ENCODE measurements at regions not wholly inside any gene's neighbourhood (a gene's known extent, or its start where the extent isn't known, plus 50 kb on each side); places are given as distances from the start of the nearest gene placed in this dataset.

DNA sequence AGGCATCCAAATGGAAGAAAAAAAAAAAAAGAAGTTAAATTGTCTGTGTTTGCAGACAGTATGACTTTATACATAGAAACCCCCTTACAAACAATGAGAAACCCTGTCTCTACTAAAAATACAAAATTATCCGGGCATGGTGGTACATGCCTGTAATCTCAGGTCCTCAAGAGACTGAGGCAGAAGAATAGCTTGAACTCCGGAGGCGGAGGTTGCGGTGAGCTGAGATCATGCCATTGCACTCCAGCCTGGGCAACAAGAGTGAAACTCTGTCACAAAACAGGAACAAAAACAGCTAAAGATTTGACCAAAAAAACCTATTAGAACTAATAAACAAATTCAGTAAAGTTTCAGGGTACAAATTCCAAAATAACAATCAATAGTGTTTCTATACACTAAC, 385.8 kb upstream of the GRM3 start:
- TF ChIP-seq SMC3 (conservative IDR thresholded peaks at IDR 0.05; ENCODE audit: poor library complexity) (no peak), EZH2 (IDR thresholded peaks at IDR 0.05; ENCODE audit: borderline replicate concordance, insufficient read depth, low read length, poor library complexity, severe bottlenecking) (no peak), MXI1 (conservative IDR thresholded peaks at IDR 0.05; ENCODE audit: poor library complexity, severe bottlenecking) (no peak), POLR2AphosphoS5 (IDR thresholded peaks at IDR 0.05) (no peak)
- Histone ChIP-seq H3K4me2 (ENCODE audit: low read length) (no peak overlapping the region), H3K4me3 (ENCODE audit: low read length) (no peak overlapping the region), H3K27me3 (ENCODE audit: insufficient read depth, low read depth, low read length) (no peaks in the 10 kb centered on the region), H3K79me2 (replicated peaks; ENCODE audit: insufficient read depth, low read length) (no peaks in the 10 kb centered on the region), H3K36me3 (ENCODE audit: insufficient read depth, low read length) (no peaks in the 10 kb centered on the region), H4K20me1 (ENCODE audit: insufficient read depth) (no peaks in the 10 kb centered on the region), H3K27ac (ENCODE audit: low read length) (no peak overlapping the region), H3K9me2 (ENCODE audit: insufficient read depth, low read length) (no peaks in the 10 kb centered on the region), H3K9ac (ENCODE audit: low read length) (no peak overlapping the region), H3F3A (ENCODE audit: insufficient read depth, low read length, poor library complexity, severe bottlenecking) (no peaks in the 10 kb centered on the region), H3K9me3 (ENCODE audit: low read length) (no peaks in the 10 kb centered on the region), H2AFZ (ENCODE audit: low read depth, low read length) (no peak overlapping the region)

DNA sequence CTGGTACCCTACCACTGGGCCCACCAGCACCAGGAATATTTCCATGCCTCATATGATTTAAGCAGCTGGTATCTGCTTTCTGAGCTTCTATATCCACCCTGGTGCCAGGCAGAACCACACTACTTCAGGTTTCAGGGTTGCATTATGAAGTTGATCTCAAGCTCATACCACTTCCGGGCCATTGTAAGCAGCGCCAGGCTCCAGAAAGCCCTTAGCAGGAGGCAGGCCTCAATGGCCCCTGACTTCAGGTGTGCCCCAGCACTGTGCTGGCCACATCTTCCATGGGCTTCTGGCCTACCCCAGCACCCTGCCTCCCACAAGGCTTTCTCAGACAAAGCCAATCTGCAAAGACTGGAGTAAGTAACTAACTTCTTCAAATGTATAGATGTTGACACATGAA, 391.3 kb upstream of the GRM3 start:
- no peak overlapping the region for H3K27ac ChIP-seq (ENCODE audit: low read length)
- H2AFZ ChIP-seq (ENCODE audit: low read depth, low read length): no peak overlapping the region
- no peaks in the 10 kb centered on the region for H3K36me3 ChIP-seq (ENCODE audit: insufficient read depth, low read length)
- H4K20me1 ChIP-seq (ENCODE audit: insufficient read depth): no peaks in the 10 kb centered on the region
- no peaks in the 10 kb centered on the region for H3K79me2 ChIP-seq (replicated peaks; ENCODE audit: insufficient read depth, low read length)
- H3K9me3 ChIP-seq (ENCODE audit: low read length): peaks cover 4% of the 10 kb centered on the region
- no peak overlapping the region for H3K9ac ChIP-seq (ENCODE audit: low read length)
- TF ChIP-seq, protein P1, sequence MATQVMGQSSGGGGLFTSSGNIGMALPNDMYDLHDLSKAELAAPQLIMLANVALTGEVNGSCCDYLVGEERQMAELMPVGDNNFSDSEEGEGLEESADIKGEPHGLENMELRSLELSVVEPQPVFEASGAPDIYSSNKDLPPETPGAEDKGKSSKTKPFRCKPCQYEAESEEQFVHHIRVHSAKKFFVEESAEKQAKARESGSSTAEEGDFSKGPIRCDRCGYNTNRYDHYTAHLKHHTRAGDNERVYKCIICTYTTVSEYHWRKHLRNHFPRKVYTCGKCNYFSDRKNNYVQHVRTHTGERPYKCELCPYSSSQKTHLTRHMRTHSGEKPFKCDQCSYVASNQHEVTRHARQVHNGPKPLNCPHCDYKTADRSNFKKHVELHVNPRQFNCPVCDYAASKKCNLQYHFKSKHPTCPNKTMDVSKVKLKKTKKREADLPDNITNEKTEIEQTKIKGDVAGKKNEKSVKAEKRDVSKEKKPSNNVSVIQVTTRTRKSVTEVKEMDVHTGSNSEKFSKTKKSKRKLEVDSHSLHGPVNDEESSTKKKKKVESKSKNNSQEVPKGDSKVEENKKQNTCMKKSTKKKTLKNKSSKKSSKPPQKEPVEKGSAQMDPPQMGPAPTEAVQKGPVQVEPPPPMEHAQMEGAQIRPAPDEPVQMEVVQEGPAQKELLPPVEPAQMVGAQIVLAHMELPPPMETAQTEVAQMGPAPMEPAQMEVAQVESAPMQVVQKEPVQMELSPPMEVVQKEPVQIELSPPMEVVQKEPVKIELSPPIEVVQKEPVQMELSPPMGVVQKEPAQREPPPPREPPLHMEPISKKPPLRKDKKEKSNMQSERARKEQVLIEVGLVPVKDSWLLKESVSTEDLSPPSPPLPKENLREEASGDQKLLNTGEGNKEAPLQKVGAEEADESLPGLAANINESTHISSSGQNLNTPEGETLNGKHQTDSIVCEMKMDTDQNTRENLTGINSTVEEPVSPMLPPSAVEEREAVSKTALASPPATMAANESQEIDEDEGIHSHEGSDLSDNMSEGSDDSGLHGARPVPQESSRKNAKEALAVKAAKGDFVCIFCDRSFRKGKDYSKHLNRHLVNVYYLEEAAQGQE (IDR thresholded peaks at IDR 0.05; ENCODE audit: borderline replicate concordance): no peak
- no peak for TF ChIP-seq TAF1 (IDR thresholded peaks at IDR 0.05; ENCODE audit: low read depth)
- TF ChIP-seq, protein P2, sequence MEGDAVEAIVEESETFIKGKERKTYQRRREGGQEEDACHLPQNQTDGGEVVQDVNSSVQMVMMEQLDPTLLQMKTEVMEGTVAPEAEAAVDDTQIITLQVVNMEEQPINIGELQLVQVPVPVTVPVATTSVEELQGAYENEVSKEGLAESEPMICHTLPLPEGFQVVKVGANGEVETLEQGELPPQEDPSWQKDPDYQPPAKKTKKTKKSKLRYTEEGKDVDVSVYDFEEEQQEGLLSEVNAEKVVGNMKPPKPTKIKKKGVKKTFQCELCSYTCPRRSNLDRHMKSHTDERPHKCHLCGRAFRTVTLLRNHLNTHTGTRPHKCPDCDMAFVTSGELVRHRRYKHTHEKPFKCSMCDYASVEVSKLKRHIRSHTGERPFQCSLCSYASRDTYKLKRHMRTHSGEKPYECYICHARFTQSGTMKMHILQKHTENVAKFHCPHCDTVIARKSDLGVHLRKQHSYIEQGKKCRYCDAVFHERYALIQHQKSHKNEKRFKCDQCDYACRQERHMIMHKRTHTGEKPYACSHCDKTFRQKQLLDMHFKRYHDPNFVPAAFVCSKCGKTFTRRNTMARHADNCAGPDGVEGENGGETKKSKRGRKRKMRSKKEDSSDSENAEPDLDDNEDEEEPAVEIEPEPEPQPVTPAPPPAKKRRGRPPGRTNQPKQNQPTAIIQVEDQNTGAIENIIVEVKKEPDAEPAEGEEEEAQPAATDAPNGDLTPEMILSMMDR (IDR thresholded peaks at IDR 0.05; ENCODE audit: poor library complexity, severe bottlenecking): no peak
- TF ChIP-seq MXI1 (conservative IDR thresholded peaks at IDR 0.05; ENCODE audit: poor library complexity, severe bottlenecking): no peak
- TF ChIP-seq EP300 (conservative IDR thresholded peaks at IDR 0.05; ENCODE audit: poor library complexity, severe bottlenecking): no peak
- no peak for TF ChIP-seq SMC3 (conservative IDR thresholded peaks at IDR 0.05; ENCODE audit: poor library complexity)
- no peak for TF ChIP-seq EZH2 (IDR thresholded peaks at IDR 0.05; ENCODE audit: borderline replicate concordance, insufficient read depth, low read length, poor library complexity, severe bottlenecking)
- H3K4me2 ChIP-seq (ENCODE audit: low read length): no peak overlapping the region
- no peaks in the 10 kb centered on the region for H3K9me2 ChIP-seq (ENCODE audit: insufficient read depth, low read length)
- no peaks in the 10 kb centered on the region for H3F3A ChIP-seq (ENCODE audit: insufficient read depth, low read length, poor library complexity, severe bottlenecking)
- H3K4me3 ChIP-seq (ENCODE audit: low read length): no peak overlapping the region
- no peaks in the 10 kb centered on the region for H3K27me3 ChIP-seq (ENCODE audit: insufficient read depth, low read depth, low read length)

DNA sequence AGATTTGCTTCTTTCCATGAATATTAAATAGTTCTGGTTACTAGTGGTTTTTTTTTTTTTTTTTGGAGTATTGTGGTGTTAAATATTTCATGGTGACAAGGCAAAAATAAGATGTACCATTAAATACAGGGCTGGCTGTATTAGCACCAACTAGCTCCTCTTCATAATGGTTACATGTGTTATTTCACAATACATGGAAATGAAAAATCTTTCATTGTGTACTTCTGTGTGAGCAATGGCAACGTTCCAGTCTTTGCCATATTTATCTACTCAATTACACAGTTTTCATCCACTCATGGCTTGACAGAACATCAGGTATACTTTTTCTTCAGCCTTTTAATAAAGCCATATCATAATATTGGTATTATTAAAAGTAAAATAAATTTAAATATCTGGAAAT, 394.7 kb upstream of the GRM3 start:
- Histone ChIP-seq H3K79me2 (replicated peaks; ENCODE audit: insufficient read depth, low read length) (no peaks in the 10 kb centered on the region), H3K4me3 (ENCODE audit: low read length) (no peak overlapping the region), H4K20me1 (ENCODE audit: insufficient read depth) (no peaks in the 10 kb centered on the region), H3K9ac (ENCODE audit: low read length) (no peak overlapping the region), H3K9me2 (ENCODE audit: insufficient read depth, low read length) (no peaks in the 10 kb centered on the region), H3K27ac (ENCODE audit: low read length) (no peak overlapping the region), H3K9me3 (ENCODE audit: low read length) (peaks cover 4% of the 10 kb centered on the region), H3K4me2 (ENCODE audit: low read length) (no peak overlapping the region), H3F3A (ENCODE audit: insufficient read depth, low read length, poor library complexity, severe bottlenecking) (no peaks in the 10 kb centered on the region), H3K27me3 (ENCODE audit: insufficient read depth, low read depth, low read length) (no peaks in the 10 kb centered on the region), H2AFZ (ENCODE audit: low read depth, low read length) (no peak overlapping the region), H3K36me3 (ENCODE audit: insufficient read depth, low read length) (no peaks in the 10 kb centered on the region)
- no peak for TF ChIP-seq EP300 (conservative IDR thresholded peaks at IDR 0.05; ENCODE audit: poor library complexity, severe bottlenecking)
- no peak for TF ChIP-seq POLR2AphosphoS5 (IDR thresholded peaks at IDR 0.05)
- no peak for TF ChIP-seq EZH2 (IDR thresholded peaks at IDR 0.05; ENCODE audit: borderline replicate concordance, insufficient read depth, low read length, poor library complexity, severe bottlenecking)
- TF ChIP-seq, protein P2 (IDR thresholded peaks at IDR 0.05; ENCODE audit: poor library complexity, severe bottlenecking): no peak
- TF ChIP-seq MXI1 (conservative IDR thresholded peaks at IDR 0.05; ENCODE audit: poor library complexity, severe bottlenecking): no peak
- TF ChIP-seq RAD21 (conservative IDR thresholded peaks at IDR 0.05): no peak
- TF ChIP-seq TAF1 (IDR thresholded peaks at IDR 0.05; ENCODE audit: low read depth): no peak
- no peak for TF ChIP-seq SMC3 (conservative IDR thresholded peaks at IDR 0.05; ENCODE audit: poor library complexity)
- TF ChIP-seq, protein P1 (IDR thresholded peaks at IDR 0.05; ENCODE audit: borderline replicate concordance): no peak
